ENCODE measurements at regions not wholly inside any gene's neighbourhood (a gene's known extent, or its start where the extent isn't known, plus 50 kb on each side); places are given as distances from the start of the nearest gene placed in this dataset.

GRCh38 chr4:79042079-79042674 is 102.9 kb upstream of the PAQR3 start:
- TF ChIP-seq CTCF (IDR thresholded peaks at IDR 0.05; ENCODE audit: poor library complexity, severe bottlenecking) = peak; percentile 66
- TF ChIP-seq MXI1 (conservative IDR thresholded peaks at IDR 0.05; ENCODE audit: poor library complexity, severe bottlenecking) = no peak
- TF ChIP-seq POLR2AphosphoS5 (IDR thresholded peaks at IDR 0.05) = no peak
- no peak for TF ChIP-seq EP300 (conservative IDR thresholded peaks at IDR 0.05; ENCODE audit: poor library complexity, severe bottlenecking)
- no peak for TF ChIP-seq EZH2 (IDR thresholded peaks at IDR 0.05; ENCODE audit: borderline replicate concordance, insufficient read depth, low read length, poor library complexity, severe bottlenecking)
